ENCODE measurements at regions not wholly inside any gene's neighbourhood (a gene's known extent, or its start where the extent isn't known, plus 50 kb on each side); places are given as distances from the start of the nearest gene placed in this dataset.
A peak's percentile ranks its signal among the peaks of the same experiment; 100 is the strongest.

- Histone ChIP-seq H3K36me3 (no peaks in the 10 kb centered on the region), H3K9me3 (ENCODE audit: severe bottlenecking) (no peaks in the 10 kb centered on the region), H3K27me3 (ENCODE audit: insufficient read depth, low read depth, severe bottlenecking) (no peaks in the 10 kb centered on the region), H3K27ac (peak overlapping the region; percentile 61), H3K4me3 (ENCODE audit: low read depth, low read length) (no peak overlapping the region)
- DNase-seq: no peak
- TF ChIP-seq CTCF (IDR thresholded peaks at IDR 0.05; ENCODE audit: low read depth, low read length): no peak
Observed at GRCh38 chr16:54504372-54504771, 217.8 kb upstream of the IRX3 start.

- no peak overlapping the region for H3K4me3 ChIP-seq (ENCODE audit: low read depth, low read length)
- H3K36me3 ChIP-seq: no peaks in the 10 kb centered on the region
- DNase-seq: no peak
- H3K27me3 ChIP-seq (ENCODE audit: insufficient read depth, low read depth, severe bottlenecking): no peaks in the 10 kb centered on the region
- H3K27ac ChIP-seq: peak overlapping the region; percentile 61
- TF ChIP-seq CTCF (IDR thresholded peaks at IDR 0.05; ENCODE audit: low read depth, low read length): no peak
- H3K9me3 ChIP-seq (ENCODE audit: severe bottlenecking): no peaks in the 10 kb centered on the region
Observed at GRCh38 chr16:54503856-54504219, 217.3 kb upstream of the IRX3 start.

GRCh38 chr16:54503011-54503855 is 216.6 kb upstream of the IRX3 start:
- H3K36me3 ChIP-seq: no peaks in the 10 kb centered on the region
- H3K9me3 ChIP-seq (ENCODE audit: severe bottlenecking): peaks cover under 1% of the 10 kb centered on the region
- TF ChIP-seq CTCF (IDR thresholded peaks at IDR 0.05; ENCODE audit: low read depth, low read length): no peak
- peak; percentile 83 for DNase-seq
- no peaks in the 10 kb centered on the region for H3K27me3 ChIP-seq (ENCODE audit: insufficient read depth, low read depth, severe bottlenecking)
- H3K27ac ChIP-seq: peak overlapping the region; percentile 61
- H3K4me3 ChIP-seq (ENCODE audit: low read depth, low read length): no peak overlapping the region

DNA sequence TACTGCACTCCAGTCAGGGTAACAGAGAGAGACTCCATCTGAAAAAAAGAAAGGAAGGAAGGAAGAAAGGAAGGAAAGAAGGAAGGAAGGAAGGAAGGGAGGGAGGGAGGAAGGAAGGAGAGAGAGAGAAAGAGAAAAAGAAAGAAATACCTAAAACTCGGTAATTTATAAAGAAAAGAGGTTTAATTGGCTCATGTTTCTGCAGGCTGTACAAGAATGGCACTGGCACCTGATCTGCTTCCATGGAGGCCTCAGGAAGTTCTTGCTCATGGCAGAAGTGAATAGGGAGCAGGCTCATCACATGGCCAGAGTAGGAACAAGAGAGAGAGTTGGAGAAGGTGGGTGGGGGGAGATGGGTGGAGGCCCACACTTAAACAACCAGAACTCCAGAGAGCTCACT is 215.2 kb upstream of the IRX3 start:
- Histone ChIP-seq H3K27me3 (ENCODE audit: insufficient read depth, low read depth, severe bottlenecking) (no peaks in the 10 kb centered on the region), H3K27ac (no peak overlapping the region), H3K4me3 (ENCODE audit: low read depth, low read length) (no peak overlapping the region), H3K9me3 (ENCODE audit: severe bottlenecking) (peaks cover 5% of the 10 kb centered on the region), H3K36me3 (no peaks in the 10 kb centered on the region)
- TF ChIP-seq CTCF (IDR thresholded peaks at IDR 0.05; ENCODE audit: low read depth, low read length): no peak
- no peak for DNase-seq

DNA sequence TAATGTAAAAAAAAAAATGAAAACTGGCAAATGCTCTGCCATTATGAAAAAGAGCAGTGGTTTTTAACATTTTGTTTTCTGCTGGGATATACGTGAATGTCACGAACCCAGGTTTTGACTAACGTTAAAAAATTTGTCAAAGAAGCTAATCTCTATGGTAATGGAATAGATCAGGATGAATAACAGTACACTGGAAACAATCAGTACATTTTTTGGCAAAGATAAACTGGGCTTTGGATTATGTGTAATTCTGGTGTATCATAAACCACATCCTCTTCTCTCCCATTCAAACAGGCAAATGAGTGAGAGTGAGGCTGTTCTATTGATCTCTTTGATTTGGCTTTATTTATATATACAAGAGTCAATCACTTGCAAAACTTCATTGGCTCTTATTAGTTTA is 207.0 kb upstream of the IRX3 start:
- DNase-seq: no peak
- no peak overlapping the region for H3K27ac ChIP-seq
- H3K36me3 ChIP-seq: no peaks in the 10 kb centered on the region
- no peak for TF ChIP-seq CTCF (IDR thresholded peaks at IDR 0.05; ENCODE audit: low read depth, low read length)
- H3K27me3 ChIP-seq (ENCODE audit: insufficient read depth, low read depth, severe bottlenecking): no peaks in the 10 kb centered on the region
- no peak overlapping the region for H3K4me3 ChIP-seq (ENCODE audit: low read depth, low read length)
- H3K9me3 ChIP-seq (ENCODE audit: severe bottlenecking): peaks cover 5% of the 10 kb centered on the region

DNA sequence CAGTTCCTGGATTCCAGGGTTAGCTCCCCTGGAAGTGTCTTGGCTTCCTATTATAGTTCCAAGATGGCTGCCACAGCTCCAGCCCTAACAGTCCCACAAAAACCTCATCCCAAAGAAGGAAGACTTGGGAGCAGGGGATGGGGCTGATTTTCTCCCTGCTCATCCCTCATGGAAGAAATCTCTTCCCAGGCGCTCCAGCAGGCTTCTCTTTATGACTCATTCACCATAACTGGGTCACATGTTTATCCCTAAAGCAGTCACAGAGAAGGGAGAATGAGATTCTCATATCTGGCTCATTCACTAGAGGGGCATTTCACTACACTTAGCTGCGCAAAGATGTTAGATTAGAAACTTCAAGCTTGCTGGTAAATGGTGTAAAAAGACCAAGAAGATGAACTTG is 206.5 kb upstream of the IRX3 start:
- no peak for DNase-seq
- Histone ChIP-seq H3K4me3 (ENCODE audit: low read depth, low read length) (no peak overlapping the region), H3K27ac (no peak overlapping the region)

More for the DNA sequence above, 206.5 kb upstream of the IRX3 start:
- Histone ChIP-seq H3K27me3 (ENCODE audit: insufficient read depth, low read depth, severe bottlenecking) (no peaks in the 10 kb centered on the region), H3K9me3 (ENCODE audit: severe bottlenecking) (peaks cover 3% of the 10 kb centered on the region), H3K36me3 (no peaks in the 10 kb centered on the region)
- no peak for TF ChIP-seq CTCF (IDR thresholded peaks at IDR 0.05; ENCODE audit: low read depth, low read length)
